ENCODE measurements at regions not wholly inside any gene's neighbourhood (a gene's known extent, or its start where the extent isn't known, plus 50 kb on each side); places are given as distances from the start of the nearest gene placed in this dataset.

DNA sequence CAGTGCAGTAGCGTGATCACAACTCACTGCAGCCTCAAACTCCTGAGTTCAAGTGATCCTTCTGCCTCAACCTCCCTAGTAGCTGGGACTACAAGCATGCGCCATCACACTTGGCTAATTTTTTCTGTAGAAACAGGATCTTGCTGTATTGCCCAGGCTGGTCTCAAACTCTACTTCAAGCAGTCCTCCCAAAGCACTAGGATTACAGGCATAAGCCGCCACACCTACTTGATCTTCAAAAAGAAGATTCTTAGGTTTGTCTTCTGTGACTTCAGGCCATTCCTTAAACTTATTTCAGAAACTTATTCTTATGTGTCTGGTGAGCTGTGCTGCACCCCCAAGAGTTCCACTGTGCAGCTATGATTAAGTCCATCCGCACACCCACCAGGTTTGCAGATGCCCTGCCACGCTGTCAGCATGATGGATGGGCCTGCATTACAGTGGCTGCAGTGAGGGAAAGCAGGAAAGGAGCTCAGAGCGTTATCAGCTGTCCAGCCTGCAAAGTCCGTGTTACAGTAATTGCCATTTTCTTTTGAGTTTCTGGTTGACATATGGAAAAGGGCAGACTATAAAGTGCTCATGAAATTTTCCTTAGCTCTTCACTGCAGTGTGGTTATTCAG is 146.6 kb downstream of the AASDH start:
- DNase-seq, result no peak

DNA sequence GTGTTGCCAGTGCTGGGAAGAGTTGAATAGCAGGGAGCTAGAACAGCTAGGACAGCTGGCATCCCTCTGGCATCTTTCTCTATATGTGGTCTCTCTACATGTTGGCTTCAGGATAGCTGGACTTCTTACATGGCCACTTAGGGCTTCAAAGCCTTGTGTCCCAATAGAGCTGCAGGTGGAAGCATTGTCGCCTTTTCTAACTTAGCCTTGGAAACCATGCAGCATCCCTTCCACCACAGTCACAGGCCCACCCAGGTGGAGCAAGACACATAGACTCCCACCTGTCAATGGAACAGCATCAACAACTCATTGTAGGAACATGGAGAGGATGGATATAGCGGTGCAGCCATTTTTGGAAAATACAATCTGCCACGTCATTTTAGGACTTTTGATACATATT is 149.0 kb downstream of the AASDH start:
- DNase-seq, result no peak

DNA sequence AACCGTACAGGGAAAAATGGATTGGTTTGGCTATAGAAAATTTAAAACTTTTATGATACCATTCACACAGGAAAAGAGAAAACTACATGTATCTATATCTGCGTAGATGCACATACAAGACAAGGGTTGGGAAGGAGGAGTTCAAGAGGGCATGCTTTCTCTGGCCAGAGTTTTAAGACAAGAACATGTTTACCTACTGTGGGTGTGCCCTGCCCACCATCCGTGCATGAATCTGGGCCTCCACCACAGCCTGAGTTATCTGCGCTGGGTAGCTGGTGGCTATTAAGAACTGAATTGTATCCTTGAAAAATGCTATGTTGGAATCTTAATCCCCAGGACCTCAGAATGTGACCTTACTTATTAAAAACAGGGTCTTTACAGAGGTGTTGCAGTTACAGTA is 151.6 kb downstream of the AASDH start:
- no peak for DNase-seq

DNA sequence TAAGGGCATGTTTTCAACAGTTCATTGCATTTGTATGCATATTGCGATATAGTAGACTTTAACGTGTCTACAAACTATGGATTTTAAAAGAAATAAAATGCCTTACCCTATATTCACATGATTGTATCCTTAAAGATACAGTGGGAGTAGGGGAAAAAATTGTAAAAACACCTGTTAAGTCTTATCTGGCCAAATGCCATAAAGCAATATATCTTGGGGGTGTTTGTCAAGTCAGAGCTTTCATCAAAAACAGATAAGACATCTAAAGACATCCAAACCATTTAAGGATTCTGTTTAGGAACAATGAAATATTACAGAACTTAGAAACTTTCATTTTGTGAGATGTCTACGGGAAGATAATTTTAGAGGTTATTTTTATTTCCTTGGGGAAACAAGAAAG is 152.3 kb downstream of the AASDH start:
- no peak for DNase-seq

DNA sequence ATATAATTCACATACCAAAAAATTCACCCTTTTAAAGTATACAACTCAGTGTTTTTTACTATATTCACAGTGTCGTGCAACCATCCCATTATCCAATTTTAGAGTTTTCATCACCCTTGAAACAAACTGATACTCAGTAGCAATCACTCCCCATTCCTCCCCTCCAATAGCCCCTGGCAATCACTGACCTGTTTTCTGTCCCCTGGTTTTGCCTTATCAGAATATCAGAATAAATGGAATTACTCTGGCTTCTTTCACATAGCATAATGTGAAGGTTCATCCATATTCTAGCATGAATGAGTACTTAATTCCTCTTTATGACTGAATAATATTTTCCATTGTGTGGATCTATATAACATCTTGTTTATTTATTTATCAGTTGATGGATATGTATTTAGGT is 153.2 kb downstream of the AASDH start:
- DNase-seq, result no peak

DNA sequence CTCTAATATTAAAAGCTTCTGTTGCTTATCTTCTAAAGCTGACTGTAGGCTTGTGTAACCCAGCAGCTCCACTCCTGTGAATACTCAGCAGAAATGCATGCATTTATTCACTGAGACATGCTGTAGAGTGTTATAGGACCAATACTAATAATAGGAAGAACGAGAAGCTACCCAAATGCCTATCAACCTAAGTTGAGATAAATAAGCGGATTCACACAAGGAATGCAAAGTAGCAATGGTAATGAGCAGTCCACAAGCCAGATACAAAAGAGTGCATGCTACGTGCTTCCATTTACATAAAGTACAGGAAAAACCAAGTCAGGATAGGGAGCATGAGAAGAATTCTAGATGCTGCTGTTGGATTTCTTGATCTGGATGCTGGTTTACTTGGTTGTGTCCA is 155.9 kb downstream of the AASDH start:
- no peak for DNase-seq

DNA sequence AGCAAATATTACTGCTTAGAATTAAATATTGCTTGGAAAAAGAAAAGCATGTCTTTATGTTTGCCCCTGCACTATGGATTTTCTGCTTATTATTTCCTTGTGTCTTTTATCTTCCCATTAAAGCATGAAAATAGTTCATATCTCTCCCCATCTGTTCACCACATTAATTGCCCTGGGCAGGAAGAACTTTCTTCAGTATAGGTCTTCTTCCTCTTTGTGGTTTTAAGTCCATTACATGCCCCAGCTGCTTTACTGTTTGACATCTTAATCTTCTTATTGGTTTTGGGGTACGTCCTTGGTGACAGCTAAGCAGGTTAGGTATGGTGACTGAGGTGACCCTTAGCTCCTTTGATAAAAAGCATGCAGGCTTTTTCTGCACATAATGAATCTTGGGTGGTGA is 157.3 kb downstream of the AASDH start:
- DNase-seq, result no peak

DNA sequence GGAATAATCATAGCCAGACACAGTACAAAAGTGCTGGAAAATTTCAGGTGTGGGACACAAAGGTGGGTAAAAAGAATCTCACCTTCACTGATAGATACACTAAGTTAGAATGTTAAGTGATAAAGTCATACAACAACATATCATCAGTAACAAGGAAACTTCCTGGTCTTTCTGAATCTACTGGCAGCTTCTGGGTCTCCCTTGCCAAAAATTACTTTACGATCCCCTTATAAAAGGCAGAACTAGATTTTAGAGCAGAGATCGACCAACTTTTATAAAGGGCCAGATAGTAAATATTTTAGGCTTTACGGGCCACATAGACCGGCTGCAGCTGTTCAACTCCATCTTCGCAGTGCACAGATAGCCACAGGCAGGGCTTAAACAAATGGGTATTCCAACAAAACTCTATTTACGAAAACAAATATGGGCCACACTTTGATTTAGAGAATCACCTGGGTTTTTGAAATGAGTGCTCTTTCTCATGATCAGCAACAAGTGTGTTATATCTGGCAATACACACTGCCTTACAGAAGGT is 159.9 kb downstream of the AASDH start:
- no peak for DNase-seq

DNA sequence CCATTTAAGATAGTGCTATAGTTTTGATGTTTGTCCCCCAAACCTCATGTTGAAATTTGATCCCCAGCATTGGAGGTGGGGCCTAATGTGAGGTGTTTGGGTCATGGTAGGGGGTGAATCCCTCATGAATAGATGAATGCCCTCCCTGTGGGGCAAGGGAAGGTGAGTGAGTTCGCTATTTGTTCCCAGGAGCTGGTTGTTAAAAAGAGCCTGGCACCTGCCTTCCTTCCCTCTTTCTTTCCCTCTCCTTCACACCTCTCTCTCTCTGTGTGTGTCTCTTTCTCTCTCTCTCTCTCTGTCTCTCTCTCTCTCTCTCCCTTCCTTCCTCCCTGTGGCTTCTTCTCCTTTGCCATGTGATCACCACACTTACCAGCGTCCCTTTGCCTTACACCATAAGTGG is 160.7 kb downstream of the AASDH start:
- DNase-seq, result no peak

DNA sequence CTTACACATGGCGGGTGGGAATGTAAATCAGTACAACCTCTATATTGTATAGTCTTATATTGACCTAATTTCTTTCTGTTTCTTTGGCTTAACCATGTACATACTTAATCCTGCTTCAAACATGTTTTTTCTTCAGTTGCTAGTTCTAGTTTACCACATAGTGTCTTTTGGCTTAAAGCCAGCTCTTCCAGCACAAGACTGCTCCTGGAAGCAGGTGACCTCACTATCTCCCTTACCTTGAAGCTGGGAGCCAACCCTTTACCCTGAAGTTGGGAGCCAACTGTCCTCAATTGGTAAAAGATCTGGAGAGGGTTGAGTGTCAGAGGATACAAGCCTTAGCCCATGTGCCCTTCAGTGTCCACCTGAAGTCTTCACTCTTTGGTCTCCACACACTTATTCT is 162.7 kb downstream of the AASDH start:
- DNase-seq, result no peak

DNA sequence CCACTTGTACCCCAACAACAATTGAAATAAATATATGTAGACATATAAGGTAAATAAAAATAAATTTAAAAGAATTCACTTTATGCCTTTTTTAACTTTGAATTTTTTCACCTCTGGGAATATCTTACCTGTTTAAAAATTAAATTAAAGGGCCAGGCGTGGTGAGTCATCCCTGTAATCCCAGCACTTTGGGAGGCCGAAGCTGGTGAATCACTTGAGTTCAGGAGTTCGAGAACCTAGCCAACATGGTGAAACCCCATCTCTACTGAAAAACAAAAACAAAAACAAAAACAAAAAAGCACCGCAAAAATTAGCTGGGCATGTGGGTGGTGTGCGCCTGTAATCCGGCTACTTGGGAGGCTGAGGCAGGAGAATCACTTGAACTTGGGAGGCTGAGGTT is 164.8 kb downstream of the AASDH start:
- no peak for DNase-seq

DNA sequence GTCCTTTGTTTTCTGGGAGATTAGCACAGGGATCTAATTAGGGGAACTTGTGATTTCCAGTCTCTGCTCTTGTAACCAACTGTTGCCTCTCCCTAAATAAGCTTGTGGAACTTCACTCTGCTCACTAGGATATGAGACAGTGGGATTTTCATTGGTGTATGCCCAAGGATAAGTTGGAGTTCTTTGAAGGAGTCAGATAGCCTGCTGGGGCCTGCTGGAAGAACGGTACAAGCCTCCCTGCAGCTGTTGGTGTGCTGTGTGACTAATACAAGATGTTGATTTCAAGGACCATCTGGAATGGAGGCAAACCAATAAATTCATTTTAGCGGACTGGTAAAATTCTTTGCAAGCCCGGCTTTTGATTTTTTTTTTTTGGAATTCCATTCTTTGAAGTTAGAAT is 167.0 kb downstream of the AASDH start:
- no peak for DNase-seq

DNA sequence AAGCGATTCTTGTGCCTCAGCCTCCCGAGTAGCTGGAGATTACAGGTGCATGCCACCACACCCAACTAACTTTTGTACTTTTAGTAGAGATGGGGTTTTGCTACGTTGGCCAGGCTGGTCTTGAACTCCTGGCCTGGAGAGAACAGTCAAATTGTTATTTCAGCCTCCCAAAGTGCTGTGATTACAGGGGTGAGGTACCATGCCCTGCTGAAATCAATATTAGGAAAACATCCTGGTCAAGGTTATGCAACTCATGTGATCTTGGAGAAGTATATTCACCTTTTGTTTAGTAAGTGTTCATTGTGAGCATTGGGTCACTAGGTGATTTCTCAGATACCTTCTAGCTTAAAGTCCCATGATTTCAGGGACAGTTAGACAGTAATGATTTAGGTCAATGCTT is 167.8 kb downstream of the AASDH start:
- DNase-seq, result no peak

DNA sequence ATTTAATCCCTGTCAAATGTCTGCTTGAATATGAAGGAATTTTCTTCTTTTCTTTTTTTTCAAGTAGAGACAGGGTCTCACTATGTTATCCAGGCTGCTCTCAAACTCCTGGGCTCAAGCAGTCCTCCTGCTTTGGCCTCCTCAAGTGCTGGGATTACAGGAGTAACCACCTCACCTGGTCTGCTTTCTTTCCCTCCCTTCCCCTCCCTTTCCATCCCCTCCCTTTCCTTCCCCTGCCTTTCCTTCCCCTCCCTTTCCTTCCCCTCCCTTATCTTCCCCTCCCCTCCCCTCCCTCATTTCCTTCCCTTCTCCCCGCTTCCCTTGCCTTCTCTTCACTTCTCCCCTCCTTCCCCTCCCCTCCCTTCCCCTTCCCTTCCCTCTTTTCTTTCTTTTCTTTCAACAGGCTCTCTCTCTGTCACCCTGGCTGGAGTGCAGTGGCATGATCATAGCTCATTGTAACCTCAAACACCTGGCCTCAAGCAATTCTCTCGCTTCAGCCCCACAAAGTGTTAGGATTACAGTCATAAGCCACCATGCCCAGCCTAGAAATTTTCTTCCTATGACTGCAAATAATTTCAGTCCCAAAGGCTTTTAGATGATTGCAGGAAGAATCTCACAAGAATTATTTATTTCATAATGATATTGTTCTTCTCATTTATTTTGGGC is 168.9 kb downstream of the AASDH start:
- DNase-seq, result no peak

DNA sequence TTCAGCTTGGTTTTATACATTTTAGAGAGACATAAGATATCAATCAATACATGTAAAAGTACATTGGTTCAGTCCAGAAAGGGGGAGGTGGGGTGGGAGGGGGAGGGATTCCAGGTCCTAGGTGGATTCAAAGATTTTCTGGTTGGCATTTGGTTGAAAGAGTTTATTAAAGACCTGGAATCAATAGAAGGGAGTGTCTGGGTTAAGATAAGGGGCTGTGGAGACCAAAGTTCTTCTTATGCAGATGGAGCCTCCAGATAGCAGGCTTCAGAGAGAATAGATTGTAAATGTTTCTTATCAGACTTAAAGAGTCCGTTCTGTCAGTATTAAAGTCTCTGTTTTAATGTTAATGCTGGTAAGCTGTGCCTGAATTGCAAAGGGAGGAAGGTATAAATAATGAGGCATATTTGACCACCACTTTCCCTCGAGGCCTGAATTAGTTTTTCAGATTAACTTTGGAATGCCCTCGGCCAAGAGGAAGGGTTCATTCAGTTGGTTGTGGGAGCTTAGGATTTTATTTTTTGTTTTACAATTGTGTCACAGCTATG is 169.9 kb downstream of the AASDH start:
- DNase-seq, result no peak

DNA sequence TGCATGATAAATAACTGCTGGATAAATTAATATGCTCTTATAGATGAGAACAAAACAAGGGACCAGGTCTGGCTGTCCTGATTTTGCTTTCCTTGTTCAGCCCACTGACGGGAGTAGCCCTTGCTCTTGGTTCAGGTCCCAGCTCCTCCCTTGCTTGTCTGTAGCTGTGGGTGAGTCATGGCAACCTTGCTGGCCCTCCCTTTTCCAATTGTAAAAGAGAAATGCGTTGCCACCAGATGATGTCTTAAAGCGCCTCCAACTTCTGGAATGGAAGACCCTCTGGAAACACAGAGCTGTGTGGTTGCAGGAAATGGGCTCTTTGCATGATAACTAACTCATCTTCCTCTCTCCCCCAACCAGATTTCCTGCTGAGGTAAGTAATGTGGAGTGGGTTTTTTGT is 171.4 kb downstream of the AASDH start:
- no peak for DNase-seq

DNA sequence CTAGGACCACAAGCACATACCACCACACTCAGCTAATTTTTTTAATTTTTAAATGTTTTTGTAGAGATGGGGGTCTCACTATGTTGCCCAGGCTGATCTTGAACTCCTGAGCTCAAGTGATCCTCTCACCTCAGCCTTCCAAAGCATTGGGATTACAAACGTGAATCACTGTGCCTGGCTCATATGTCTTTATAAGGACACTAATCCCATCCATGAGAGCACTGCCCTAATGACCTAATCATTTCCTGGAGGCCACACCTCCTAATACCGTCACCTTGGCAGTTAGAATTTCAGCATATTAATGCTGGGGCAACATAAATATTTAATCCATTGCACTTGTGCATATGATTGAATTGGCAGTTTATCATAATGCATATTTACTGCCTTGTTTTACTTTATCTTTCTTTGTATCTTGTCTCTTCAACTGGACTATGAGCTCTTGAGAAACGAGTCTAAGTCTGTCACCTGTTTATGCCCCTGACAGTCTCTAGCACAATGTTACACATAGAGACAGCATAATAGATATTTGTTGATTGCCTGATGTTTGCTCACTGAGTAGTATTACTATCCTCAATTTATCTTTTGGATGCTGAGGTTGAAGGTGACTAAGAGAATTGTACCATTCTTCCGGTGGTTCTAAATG is 172.0 kb downstream of the AASDH start:
- no peak for DNase-seq

DNA sequence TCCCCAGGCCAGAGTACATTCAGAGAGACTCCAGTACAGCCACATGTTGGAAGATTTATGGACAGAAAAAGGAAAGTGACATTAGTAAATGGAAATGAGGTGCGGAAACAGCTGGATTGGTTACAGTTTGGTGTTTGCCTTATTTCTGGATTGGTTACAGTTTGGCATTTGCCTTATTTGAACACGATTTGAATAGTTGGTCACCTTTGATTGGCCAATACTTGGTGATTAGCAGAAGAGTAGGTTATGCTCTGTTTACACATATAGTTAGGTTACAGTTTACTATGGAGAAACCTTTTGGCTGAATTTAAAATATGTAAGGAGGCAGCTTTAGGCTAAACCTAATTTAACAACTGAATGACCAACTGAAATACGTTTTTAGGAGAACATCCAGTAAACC is 173.7 kb downstream of the AASDH start:
- no peak for DNase-seq

DNA sequence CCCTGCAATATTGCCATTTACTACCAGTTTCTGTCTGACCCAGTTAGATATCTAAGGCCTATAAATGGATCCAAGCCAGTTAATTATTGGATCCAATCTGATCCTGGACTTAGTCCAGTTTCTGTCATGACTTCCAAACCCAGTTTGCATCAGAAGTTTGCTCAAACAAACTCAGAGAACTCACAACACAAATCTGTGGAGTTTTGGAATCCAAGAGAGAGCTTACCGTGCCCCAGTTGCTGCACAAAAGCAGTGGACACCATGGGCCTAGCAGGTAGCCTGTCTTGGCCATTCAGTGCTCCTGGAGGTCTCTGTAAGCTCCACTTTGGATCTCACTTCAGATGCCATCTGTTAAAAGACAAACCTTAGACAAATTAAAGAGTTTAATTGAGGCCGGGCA is 174.5 kb downstream of the AASDH start:
- DNase-seq, result no peak

DNA sequence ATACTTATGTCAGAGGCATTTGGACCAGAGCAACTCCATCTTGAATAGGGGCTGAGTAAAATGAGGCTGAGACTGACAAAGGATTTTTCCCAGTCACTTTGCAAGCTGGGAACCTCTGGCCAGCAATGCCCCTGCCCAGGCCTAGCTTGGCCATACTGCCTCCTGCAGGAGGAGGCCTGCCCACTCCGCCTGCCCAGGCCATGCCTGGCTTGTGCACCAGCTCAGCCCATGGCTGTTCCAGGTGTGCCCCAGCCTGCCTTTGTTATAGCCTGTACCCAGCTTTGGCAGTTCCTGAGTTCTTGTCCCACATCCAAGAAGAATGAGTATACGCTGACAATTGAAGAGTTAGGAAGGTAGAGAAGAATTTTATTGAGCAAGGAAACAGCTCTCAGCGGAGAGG is 176.1 kb downstream of the AASDH start:
- no peak for DNase-seq

DNA sequence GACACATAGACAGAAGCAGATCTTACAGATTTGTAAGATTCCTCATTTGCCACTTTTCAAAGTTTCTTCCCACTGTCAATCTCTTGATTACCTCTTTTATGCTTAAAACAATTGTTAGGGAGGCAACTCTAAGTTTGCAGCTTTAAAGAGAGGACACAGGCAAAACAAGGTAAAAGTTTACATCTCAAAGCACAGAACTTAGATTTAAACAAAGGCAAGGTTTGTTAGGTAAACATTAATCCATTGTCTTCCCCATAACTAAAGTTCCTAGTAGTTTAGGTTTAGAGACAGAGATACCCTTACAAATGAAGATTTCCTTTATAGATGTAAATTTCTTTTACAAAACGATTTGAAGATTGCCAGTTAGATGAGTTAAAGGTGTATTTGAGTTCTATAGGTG is 176.9 kb downstream of the AASDH start:
- no peak for DNase-seq

DNA sequence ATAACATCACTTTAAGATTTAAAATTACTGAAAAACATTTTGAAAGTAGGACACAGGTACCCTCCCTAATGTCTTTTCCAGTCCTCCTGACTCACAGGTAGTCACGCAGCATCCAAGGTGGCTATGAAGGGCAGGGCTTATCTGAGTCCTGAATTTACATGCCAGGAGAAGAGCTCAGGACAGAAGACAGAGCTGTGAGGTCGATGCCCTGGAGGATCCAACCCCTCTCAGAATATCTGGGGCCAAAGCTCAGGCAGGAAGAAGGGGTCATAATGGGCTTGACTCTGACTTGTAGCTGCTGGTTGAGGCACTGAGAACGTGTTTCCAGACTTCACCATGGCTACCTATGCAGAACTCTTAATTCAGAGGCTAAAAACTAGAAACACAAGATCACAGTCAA is 177.5 kb downstream of the AASDH start:
- DNase-seq, result no peak

DNA sequence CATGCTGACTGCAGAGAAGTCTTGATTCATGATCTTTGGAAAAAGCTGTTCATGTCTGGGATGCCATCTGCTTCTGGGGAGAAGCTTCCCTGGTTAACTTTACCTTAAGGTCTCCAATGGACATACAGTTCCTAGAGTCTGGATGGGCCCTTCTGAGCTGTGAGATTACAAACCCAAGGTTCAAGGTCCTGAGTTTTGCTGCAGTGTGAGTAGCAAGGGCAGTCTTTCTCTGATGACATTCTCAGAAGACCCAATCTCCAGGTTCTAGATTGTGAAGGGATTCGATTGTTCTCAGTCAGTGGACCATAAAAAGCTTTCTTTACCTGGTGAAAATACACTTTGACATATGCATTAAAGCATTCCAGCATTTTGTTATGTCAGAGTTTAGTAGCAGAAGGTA is 179.2 kb downstream of the AASDH start:
- no peak for DNase-seq

DNA sequence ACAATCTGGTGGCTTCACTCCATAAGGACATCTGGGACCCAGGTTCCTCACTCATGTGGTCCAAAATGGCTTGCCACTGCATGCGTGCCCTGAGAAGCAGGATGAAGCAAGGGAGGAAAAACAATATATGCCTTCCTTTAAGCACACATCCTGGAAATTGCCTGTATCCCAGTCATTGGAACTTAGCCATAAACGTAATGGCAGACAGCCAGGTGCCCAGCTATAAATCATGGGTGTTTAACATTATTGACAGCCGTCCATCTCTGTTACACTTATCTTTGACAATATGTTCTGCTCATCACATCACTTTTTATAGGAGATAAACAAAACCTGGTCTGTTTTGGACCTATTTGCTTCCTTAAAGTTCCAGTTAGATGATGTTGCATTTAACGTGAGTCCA is 181.0 kb downstream of the AASDH start:
- DNase-seq, result no peak

Measured in stimulated activated naive CD4-positive, alpha-beta T cell treated with Interleukin-2 at 50 U/mL for 16 hours (primary cell).